Keratinocyte (primary cell): ENCODE measurements at regions not wholly inside any gene's neighbourhood (a gene's known extent, or its start where the extent isn't known, plus 50 kb on each side); places are given as distances from the start of the nearest gene placed in this dataset.

ENCODE experiments used
- CTCF ChIP-seq, 3 experiments: IDR thresholded peaks in 1 of 3; conservative IDR thresholded peaks in 1 of 3; optimal IDR thresholded peaks in 1 of 3; 2 replicates in 2 of 3; 3 replicates in 1 of 3; pipeline versions ENCODE3 to v1.5.1; 2011; ENCODE audit warnings: low read length in 3 of 3, mild to moderate bottlenecking in 3 of 3, moderate library complexity in 2 of 3, control low read depth in 1 of 3, inconsistent platforms in 1 of 3; ENCODE audit not compliant: insufficient read depth in 2 of 3; ENCODE audit errors: extremely low read depth in 1 of 3
- EZH2 ChIP-seq: IDR thresholded peaks from one replicate; pipeline ENCODE4 v1.6.1; 2012; ENCODE audit warnings: inconsistent platforms, mild to moderate bottlenecking, low read length, moderate library complexity

GRCh38 chr2:221085341-221085900 is 486.7 kb downstream of the EPHA4 start:
- TF ChIP-seq CTCF (optimal IDR thresholded peaks at IDR 0.05 in 1 of 3, IDR thresholded peaks at IDR 0.05 in 1 of 3, conservative IDR thresholded peaks at IDR 0.05 in 1 of 3; ENCODE audit: extremely low read depth in 1 of 3, insufficient read depth in 2 of 3, low read length in 3 of 3): no peak
- TF ChIP-seq EZH2: no peak
